Stimulated activated CD8-positive, alpha-beta memory T cell treated with anti-CD3 and anti-CD28 coated beads, Interleukin-12 subunit alpha, Interleukin-12 subunit beta, amount 100 ng/mL, for 1 hour (primary cell): ENCODE measurements at regions not wholly inside any gene's neighbourhood (a gene's known extent, or its start where the extent isn't known, plus 50 kb on each side); places are given as distances from the start of the nearest gene placed in this dataset.
A peak's percentile ranks its signal among the peaks of the same experiment; 100 is the strongest.

Source experiments
- DNase-seq: peaks from one replicate; pipeline ENCODE4 v3.0.0-alpha.2; 2020; ENCODE audit warnings: low read depth

DNA sequence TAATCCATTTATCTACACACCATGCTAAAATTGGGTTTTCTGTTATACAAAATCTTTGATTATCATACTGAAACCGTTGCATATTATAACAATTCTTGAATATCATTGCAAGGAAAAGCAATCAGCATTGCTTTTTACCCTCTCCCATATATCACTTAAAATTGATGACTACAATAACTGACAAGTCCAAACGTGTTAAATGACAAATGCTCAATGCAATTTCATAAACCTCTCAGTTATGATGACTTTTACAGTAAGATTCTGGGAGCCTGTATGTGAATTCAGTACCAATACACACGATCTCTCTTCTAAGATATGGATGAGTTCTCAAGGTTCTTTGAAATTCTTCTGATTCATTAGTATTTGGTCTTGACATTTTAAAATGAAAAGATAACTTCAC is 368.5 kb upstream of the TRIB2 start:
- no peak for DNase-seq

DNA sequence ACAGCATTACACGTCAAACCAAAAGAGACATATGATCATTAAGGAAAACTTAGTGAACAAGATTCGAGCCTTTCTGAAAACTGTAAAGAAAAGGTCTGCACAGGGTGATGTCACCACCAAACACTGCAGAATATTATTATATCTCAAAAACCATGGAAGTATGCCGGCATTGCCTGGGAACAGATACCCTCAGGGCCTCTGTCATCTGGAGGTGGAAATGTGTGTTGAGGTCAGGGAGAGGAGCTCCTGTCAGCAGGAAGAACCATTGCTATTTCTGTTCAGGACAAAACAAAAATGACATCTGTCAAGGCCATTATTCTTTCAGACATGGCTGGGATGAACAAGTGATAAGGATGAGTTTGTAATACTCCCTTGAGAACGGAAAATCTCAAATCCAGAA is 365.9 kb upstream of the TRIB2 start:
- DNase-seq, result no peak

- DNase-seq, result no peak
These were observed 363.8 kb upstream of the TRIB2 start for GRCh38 chr2:12352889-12353288.

DNA sequence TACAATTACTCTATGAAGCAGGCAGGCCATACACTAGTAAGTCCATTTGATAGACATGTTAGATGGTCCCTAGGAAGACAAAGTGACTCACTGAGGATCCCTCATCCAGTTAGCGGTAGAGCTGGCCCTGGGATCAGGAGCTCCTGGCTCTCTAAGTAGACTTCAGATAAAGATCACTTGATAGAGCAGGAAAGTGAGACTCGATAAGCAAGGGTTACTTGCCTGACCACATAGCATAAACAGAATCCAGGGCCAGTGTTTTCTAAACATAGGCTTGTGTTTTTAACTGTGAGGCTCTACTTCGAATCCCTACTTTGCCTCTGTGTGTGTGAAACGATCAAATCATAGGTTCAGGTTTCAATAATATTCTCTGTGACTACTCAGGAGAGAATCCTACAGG is 355.2 kb upstream of the TRIB2 start:
- DNase-seq, result no peak

- no peak for DNase-seq
These were observed 353.6 kb upstream of the TRIB2 start for GRCh38 chr2:12363138-12363537.

- DNase-seq, result no peak
These were observed 353.2 kb upstream of the TRIB2 start for GRCh38 chr2:12363569-12363968.

DNA sequence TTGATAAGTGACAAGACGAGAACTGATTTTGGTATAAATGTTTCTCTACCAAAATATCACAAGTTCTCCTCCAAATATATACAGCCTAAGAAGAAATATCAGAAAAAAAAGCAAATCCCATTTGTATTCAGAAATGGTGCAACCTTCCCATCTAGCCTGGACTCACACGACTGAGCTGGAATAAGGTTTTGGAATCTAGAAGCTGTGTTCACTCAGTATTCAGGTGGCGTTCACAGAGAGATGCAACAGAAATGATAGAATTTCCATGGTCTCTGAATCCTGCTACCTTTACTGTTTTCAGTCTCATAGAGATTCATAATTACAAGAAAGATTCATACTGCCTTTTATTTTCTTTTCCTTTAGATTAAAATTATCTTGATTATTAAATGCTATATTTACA is 347.2 kb upstream of the TRIB2 start:
- no peak for DNase-seq

DNA sequence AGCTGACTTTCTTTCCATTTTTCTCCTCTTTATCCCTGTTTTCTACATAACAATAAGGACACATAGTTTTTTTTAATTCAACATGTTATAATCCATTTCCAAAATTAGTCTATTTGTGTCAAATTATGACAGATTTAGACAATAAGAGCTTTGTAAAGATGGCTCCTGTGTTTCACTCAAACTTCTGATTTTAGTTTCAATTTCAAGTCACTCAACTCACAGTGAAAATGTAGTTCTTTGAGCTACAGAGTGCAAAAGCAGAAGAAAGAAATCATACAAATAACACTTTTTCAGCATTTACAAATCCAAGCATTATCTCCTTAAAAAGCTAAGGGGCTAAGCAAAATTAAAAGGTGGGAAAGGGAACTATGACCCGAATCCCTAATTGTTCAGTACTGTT is 340.7 kb upstream of the TRIB2 start:
- DNase-seq, result no peak

- DNase-seq, result no peak
These were observed 337.6 kb upstream of the TRIB2 start for GRCh38 chr2:12379143-12379542.

DNA sequence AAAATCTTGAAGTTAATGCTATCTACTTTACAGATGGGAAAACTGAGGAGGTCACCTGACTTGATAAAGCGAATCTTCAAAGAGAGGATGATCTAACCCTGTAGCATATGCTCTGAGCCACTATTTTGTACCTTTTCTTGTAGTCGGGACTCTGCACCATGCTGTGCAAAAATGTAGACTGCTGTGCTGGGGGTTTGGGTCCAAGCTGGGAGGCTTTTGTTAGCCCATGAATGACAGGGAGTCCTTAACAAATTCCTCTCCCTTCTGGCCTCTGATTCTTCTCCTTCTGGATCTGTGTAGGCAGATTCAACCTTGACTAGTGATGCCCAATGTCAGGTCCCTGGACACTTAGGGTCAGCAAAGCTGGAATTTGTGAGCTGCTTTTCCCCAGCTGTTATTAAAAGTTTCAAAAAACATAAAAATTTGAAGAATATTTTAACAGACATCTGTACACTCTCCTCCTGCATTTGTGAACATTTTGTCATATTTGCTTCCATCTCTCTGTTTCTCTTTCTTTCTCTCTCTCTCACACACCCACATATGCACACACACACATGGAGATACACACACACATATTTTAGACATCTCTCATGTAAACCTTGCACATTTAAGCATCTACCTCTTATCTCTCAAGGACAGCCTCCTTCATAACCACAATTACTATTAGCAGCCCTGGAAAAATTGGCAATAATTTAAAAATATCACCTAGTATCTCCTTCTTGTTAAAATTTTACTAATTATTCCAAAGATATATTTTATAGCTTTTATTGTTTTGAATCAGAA is 335.0 kb upstream of the TRIB2 start:
- no peak for DNase-seq

DNA sequence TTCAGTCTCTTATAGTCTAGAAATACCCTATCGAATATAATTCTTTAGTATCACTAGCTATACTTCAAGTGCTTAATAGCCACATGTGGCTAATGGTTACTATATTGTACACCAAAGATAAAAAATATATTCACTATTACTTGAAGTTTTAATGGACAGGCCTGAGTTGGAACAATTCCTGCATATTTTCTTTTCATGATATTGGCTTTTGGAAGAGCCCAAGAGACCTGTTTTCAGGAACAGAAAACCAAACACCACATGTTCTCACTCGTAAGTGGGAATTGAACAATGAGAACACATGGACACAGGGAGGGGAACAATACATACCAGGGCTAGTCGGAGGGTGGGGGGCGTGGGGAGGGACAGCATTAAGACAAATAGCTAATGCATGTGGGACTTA is 334.4 kb upstream of the TRIB2 start:
- DNase-seq, result no peak

DNA sequence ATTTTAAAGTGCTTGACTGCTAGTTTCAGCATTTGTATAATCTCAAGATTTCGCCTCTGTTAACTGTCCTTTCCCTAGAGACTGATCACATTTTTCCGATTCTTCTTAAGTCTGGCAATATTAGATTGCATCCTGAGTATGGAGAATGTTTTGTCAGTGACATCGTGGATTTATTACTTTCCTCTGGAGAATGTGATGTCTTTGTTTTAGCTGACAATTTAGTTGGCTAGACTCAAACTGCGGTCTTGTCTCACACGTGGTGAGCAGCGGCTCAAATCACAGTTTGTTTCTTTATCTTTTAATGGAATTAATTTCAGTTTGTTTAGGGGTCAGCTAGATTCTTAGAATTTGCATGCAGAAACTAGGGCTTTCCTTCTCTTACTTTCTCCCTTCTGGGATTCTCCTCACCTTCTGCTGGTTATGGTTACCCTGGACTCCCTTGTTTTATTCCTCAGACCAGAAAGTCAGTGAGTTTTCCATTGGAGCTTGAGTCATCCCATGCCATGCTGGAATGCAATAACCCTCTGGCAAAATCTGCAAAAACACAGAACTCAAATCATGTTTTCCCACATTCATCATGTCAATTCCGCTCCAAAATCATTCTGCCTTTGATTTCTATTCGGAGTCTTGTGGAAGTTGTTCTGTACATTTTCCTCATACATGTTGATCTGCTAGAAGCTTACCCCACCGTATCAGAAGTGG is 327.2 kb upstream of the TRIB2 start:
- no peak for DNase-seq

DNA sequence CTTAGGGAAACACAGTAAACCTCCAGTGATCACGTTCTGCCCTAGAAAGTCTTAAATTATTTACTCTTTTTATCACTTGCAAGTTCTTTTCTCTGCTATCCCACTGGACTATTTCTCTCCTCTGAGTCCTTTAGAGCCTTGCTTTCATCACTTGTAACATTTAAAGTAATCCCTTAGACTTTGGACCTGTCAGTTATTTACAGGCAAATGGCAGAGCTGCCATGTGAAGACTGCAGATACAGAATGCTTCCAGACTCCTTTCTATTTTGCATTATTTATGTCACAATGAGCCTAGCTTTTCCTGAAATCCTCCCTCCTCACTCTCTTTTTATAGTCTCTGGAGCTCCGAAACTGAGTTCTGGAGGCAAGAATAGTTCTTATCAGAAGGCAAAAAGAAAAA is 325.6 kb upstream of the TRIB2 start:
- DNase-seq, result no peak

DNA sequence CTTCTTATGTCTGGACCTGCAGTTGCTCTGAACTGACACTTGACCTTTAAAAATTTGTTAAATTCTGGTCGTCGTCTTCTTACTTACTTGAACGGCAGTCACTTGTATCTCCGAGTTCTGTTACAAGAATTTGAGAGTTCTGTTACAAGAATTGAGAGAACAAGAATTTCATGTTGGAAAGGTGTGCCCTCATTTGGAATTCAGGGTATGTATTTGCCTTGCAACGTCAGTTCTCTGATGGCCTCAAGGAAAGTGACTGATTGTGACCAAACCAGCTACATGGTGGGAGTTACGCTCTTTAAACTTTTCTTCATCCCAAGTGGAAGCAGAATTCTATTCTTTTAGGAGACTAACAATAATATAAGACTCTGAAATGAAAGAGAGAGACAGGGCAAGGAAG is 320.0 kb upstream of the TRIB2 start:
- DNase-seq, result no peak

DNA sequence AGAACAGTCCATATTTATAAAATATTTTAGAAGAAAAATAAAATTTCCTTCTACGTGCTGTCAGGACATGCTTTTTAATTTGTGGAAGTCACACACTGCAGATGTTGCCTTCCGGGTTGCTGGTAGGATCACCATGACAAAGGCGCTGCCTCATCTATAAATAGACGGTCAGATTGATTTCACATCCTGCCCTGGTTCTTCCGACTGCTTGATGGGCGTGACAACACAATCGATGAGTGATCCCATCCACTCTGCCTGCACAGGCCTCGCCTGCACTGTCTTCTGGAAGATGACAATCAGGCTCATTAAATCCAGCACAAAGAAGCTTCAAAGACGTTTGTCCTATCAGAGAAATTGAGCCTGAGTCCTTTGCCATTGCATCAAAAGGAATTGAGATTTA is 318.9 kb upstream of the TRIB2 start:
- no peak for DNase-seq

DNA sequence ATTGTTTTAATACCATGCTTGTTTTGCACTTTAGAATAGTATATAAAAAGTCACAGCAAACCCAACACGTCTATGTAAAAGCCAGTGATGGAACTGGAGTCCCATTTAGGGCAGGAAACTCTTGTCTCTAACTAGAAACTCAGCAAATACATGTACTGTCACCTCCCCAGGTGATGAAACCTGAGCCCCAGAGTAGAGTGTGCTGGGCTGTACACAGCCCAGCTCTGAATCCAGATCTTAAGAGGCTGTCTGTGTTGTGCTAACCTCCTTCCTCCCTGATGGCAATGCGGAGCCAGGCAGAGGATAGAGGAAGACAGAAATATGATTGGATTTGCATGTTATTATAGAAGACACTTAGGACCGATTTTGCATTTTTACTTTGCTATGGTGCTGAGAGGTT is 317.5 kb upstream of the TRIB2 start:
- no peak for DNase-seq

DNA sequence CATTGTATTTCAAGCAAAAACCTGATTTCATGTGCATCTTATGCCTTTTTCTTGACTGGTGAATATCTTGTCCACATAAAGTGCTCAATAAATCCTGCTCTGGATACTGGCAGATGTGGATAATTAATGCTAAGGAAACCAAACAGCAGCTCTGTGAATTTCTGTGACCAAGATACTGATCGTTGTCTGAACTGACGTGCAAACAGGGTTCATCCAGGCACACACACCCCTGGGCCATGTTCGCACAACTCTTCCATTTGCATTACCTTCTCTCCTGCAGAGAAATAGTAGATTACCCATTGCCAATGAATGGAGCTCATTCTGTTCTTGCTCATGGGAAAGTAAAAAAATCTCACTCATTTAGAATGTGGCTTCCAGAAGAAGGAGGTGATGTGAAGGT is 316.2 kb upstream of the TRIB2 start:
- no peak for DNase-seq

- DNase-seq, result no peak
These were observed 314.1 kb upstream of the TRIB2 start for GRCh38 chr2:12402440-12403139.

- no peak for DNase-seq
These were observed 312.2 kb upstream of the TRIB2 start for GRCh38 chr2:12404497-12404896.

DNA sequence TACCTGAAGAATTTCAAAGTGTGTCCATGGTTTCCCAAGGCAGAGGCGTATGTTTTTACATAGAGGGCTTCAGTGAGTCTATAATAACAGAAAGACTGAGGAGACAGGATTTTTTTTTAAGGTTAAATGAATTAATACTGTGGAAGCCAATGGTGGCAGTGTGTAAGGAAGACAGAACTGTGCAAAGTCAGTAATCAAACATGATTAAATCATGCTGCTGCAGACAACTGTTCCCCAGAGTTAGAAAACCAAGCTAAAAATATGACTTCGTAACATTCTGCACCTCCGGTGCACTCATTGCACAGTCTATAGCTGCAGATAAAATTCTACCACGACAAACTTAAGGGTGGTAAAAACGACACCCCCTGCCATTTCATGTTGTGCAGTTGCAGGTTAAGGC is 309.6 kb upstream of the TRIB2 start:
- DNase-seq, result no peak

DNA sequence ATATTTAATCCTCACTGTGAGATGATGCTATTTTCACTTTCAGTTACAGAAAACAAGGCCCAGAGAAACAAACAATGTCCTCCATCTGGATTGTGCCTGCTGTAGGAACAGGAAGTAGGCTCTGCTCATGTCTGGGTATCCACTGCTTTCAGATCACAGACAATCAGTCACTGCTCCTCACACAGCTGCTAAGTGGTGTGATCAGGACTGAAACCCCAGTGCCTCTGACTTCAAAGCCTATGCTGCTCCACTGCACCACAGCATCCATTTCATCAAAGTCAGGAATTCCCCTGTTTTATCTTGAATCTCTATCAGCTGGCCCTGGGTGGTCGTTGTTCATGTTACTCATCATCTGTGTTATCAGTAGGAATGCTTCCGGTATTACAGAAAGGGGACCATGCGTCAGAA is 303.8 kb upstream of the TRIB2 start:
- DNase-seq, result no peak

- DNase-seq, result no peak
These were observed 301.2 kb upstream of the TRIB2 start for GRCh38 chr2:12415536-12415935.

DNA sequence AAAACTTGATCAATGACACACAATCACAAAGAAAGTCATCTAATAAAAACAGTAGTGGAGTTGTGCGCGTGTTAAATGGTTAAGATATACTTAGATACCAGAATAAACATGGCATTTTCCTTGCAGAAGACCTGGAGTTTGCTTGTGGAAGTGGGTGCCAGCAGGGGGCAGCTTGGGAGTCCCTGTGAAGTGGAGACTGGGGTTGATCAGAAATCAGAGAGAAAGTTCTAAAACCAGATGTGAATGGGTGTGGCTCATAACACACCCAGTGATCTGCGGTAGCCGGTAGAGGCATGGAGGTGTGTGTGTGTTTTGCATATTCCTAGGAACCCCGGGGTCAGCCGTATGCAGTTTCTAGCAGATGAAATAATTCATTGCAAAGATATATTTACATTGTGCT is 300.1 kb upstream of the TRIB2 start:
- DNase-seq, result peak; percentile 37
